ENCODE measurements at regions not wholly inside any gene's neighbourhood (a gene's known extent, or its start where the extent isn't known, plus 50 kb on each side); places are given as distances from the start of the nearest gene placed in this dataset.

DNA sequence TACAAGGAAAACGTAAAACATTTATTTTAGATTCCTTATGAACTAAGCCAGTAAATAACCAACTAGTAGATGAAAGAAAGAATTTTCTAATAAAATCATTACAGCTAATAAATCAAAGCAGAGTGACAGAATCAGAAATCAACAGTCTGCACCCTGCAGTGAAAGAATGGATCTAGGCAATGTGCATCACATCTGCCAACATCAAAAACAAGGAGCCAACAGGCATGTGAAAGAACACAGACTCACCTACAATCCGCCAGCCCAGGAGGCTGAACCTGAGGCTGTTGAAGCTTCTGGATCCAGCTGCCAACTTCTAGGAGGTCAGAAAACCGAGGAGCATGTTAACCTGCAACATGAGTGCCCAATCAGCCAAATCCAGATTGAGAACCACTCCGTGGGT, 196.3 kb downstream of the SETD4 start:
- TF ChIP-seq, protein P1, sequence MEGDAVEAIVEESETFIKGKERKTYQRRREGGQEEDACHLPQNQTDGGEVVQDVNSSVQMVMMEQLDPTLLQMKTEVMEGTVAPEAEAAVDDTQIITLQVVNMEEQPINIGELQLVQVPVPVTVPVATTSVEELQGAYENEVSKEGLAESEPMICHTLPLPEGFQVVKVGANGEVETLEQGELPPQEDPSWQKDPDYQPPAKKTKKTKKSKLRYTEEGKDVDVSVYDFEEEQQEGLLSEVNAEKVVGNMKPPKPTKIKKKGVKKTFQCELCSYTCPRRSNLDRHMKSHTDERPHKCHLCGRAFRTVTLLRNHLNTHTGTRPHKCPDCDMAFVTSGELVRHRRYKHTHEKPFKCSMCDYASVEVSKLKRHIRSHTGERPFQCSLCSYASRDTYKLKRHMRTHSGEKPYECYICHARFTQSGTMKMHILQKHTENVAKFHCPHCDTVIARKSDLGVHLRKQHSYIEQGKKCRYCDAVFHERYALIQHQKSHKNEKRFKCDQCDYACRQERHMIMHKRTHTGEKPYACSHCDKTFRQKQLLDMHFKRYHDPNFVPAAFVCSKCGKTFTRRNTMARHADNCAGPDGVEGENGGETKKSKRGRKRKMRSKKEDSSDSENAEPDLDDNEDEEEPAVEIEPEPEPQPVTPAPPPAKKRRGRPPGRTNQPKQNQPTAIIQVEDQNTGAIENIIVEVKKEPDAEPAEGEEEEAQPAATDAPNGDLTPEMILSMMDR (tag by site-specific recombination; IDR thresholded peaks at IDR 0.05): no peak
- TF ChIP-seq, protein P2, sequence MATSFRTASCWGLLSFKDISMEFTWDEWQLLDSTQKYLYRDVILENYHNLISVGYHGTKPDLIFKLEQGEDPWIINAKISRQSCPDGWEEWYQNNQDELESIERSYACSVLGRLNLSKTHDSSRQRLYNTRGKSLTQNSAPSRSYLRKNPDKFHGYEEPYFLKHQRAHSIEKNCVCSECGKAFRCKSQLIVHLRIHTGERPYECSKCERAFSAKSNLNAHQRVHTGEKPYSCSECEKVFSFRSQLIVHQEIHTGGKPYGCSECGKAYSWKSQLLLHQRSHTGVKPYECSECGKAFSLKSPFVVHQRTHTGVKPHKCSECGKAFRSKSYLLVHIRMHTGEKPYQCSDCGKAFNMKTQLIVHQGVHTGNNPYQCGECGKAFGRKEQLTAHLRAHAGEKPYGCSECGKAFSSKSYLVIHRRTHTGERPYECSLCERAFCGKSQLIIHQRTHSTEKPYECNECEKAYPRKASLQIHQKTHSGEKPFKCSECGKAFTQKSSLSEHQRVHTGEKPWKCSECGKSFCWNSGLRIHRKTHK (tag by site-specific recombination; IDR thresholded peaks at IDR 0.05): no peak
- TF ChIP-seq, protein P3, sequence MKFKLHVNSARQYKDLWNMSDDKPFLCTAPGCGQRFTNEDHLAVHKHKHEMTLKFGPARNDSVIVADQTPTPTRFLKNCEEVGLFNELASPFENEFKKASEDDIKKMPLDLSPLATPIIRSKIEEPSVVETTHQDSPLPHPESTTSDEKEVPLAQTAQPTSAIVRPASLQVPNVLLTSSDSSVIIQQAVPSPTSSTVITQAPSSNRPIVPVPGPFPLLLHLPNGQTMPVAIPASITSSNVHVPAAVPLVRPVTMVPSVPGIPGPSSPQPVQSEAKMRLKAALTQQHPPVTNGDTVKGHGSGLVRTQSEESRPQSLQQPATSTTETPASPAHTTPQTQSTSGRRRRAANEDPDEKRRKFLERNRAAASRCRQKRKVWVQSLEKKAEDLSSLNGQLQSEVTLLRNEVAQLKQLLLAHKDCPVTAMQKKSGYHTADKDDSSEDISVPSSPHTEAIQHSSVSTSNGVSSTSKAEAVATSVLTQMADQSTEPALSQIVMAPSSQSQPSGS (tag by site-specific recombination; IDR thresholded peaks at IDR 0.05; ENCODE audit: low read depth): no peak
- TF ChIP-seq ZBTB8A (tag by site-specific recombination; IDR thresholded peaks at IDR 0.05) (no peak), ZNF175 (tag by site-specific recombination; IDR thresholded peaks at IDR 0.05) (no peak)
- TF ChIP-seq, protein P4, sequence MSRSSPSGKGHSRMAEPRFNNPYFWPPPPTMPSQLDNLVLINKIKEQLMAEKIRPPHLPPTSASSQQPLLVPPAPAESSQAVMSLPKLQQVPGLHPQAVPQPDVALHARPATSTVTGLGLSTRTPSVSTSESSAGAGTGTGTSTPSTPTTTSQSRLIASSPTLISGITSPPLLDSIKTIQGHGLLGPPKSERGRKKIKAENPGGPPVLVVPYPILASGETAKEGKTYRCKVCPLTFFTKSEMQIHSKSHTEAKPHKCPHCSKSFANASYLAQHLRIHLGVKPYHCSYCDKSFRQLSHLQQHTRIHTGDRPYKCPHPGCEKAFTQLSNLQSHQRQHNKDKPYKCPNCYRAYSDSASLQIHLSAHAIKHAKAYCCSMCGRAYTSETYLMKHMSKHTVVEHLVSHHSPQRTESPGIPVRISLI (tag by site-specific recombination; IDR thresholded peaks at IDR 0.05): no peak
- TF ChIP-seq, protein P5, sequence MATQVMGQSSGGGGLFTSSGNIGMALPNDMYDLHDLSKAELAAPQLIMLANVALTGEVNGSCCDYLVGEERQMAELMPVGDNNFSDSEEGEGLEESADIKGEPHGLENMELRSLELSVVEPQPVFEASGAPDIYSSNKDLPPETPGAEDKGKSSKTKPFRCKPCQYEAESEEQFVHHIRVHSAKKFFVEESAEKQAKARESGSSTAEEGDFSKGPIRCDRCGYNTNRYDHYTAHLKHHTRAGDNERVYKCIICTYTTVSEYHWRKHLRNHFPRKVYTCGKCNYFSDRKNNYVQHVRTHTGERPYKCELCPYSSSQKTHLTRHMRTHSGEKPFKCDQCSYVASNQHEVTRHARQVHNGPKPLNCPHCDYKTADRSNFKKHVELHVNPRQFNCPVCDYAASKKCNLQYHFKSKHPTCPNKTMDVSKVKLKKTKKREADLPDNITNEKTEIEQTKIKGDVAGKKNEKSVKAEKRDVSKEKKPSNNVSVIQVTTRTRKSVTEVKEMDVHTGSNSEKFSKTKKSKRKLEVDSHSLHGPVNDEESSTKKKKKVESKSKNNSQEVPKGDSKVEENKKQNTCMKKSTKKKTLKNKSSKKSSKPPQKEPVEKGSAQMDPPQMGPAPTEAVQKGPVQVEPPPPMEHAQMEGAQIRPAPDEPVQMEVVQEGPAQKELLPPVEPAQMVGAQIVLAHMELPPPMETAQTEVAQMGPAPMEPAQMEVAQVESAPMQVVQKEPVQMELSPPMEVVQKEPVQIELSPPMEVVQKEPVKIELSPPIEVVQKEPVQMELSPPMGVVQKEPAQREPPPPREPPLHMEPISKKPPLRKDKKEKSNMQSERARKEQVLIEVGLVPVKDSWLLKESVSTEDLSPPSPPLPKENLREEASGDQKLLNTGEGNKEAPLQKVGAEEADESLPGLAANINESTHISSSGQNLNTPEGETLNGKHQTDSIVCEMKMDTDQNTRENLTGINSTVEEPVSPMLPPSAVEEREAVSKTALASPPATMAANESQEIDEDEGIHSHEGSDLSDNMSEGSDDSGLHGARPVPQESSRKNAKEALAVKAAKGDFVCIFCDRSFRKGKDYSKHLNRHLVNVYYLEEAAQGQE (tag by site-specific recombination; IDR thresholded peaks at IDR 0.05): no peak

Measured in HEK293 (cell line).